BJ (cell line): ENCODE measurements at regions not wholly inside any gene's neighbourhood (a gene's known extent, or its start where the extent isn't known, plus 50 kb on each side); places are given as distances from the start of the nearest gene placed in this dataset.
"Not testable (repeated sequence)": the region's sequence is repeated elsewhere in the genome, so short reads cannot be mapped to it uniquely, and the experiment has no call there.

Source experiments
- CTCF ChIA-PET: fragments of 350-600 bp; formaldehyde crosslinking; extraction: SDS; loops from one replicate; lab custom pipeline; 2021; ENCODE audit warnings: antibody characterized with exemption, inconsistent platforms; lab: Yijun Ruan, JAX
- POLR2A ChIA-PET: fragments of 300-600 bp; sonication (Branson Sonifier 250); formaldehyde crosslinking; extraction: SDS; loops from one replicate; lab custom pipeline; 2021; ENCODE audit warnings: antibody characterized with exemption; lab: Charles Lee
- DNase-seq: peaks from one replicate; pipeline ENCODE4 v3.0.0-alpha.2; 2011; ENCODE audit warnings: low read depth
- H3K27me3 ChIP-seq: 2 replicates; pipeline ENCODE4 v1.6.0; 2011; ENCODE audit warnings: low read length; ENCODE audit not compliant: control insufficient read depth, insufficient read depth
- H3K36me3 ChIP-seq: 2 replicates; pipeline ENCODE4 v1.5.1; 2011; ENCODE audit warnings: low read length; ENCODE audit not compliant: control insufficient read depth, insufficient read depth
- H3K4me3 ChIP-seq: 2 replicates; pipeline ENCODE4 v1.5.1; 2011; ENCODE audit warnings: low read depth, mild to moderate bottlenecking, control low read depth, low read length
- CTCF ChIP-seq: IDR thresholded peaks from 2 replicates; pipeline ENCODE4 v1.5.1; 2011; ENCODE audit warnings: low read depth, mild to moderate bottlenecking, control low read depth, inconsistent platforms, low read length, moderate library complexity; ENCODE audit not compliant: insufficient read depth

GRCh38 chr12:83244001-83244400 is 557.3 kb downstream of the TMTC2 start:
- TF ChIP-seq CTCF = no peak
- Histone ChIP-seq H3K27me3 (no peaks in the 10 kb centered on the region), H3K4me3 (no peak overlapping the region), H3K36me3 (no peaks in the 10 kb centered on the region)
- POLR2A ChIA-PET = no interaction called here
- DNase-seq = no peak
- CTCF ChIA-PET = no interaction called here

GRCh38 chr12:83233987-83234386 is 547.3 kb downstream of the TMTC2 start:
- DNase-seq, H3K4me3 ChIP-seq, POLR2A ChIA-PET, H3K36me3 ChIP-seq, H3K27me3 ChIP-seq, CTCF ChIA-PET: not testable (repeated sequence)

- H3K4me3 ChIP-seq, CTCF ChIA-PET, DNase-seq, H3K27me3 ChIP-seq, POLR2A ChIA-PET, H3K36me3 ChIP-seq: not testable (repeated sequence)
These were observed 540.3 kb downstream of the TMTC2 start for GRCh38 chr12:83226960-83227359.

- CTCF ChIA-PET = interaction anchor here (0.7 to 1.5 kb wide), 2 partner anchors 41 to 540 kb away, joined by 3 read pairs; no protein-coding TSS in a partner anchor
- no peak for DNase-seq
- no peak overlapping the region for H3K4me3 ChIP-seq
- POLR2A ChIA-PET = no interaction called here
- H3K36me3 ChIP-seq = no peaks in the 10 kb centered on the region
- no peak for TF ChIP-seq CTCF
- H3K27me3 ChIP-seq = no peaks in the 10 kb centered on the region
These were observed 539.1 kb downstream of the TMTC2 start for GRCh38 chr12:83225806-83226205.

- H3K27me3 ChIP-seq = no peaks in the 10 kb centered on the region
- no peak for DNase-seq
- ChIA-PET POLR2A (no interaction called here), CTCF (no interaction called here)
- no peak for TF ChIP-seq CTCF
- no peaks in the 10 kb centered on the region for H3K36me3 ChIP-seq
- H3K4me3 ChIP-seq = no peak overlapping the region
These were observed 537.3 kb downstream of the TMTC2 start for GRCh38 chr12:83224012-83224411.

- ChIA-PET POLR2A (no interaction called here), CTCF (no interaction called here)
- H3K27me3 ChIP-seq = no peaks in the 10 kb centered on the region
- H3K4me3 ChIP-seq = no peak overlapping the region
- no peaks in the 10 kb centered on the region for H3K36me3 ChIP-seq
- no peak for DNase-seq
- no peak for TF ChIP-seq CTCF
These were observed 534.1 kb downstream of the TMTC2 start for GRCh38 chr12:83220774-83221173.
